Liver (tissue), 8 donors: ENCODE measurements at regions not wholly inside any gene's neighbourhood (a gene's known extent, or its start where the extent isn't known, plus 50 kb on each side); places are given as distances from the start of the nearest gene placed in this dataset.

ENCODE experiments used
- DNase-seq: peaks from one replicate; pipeline ENCODE4 v3.0.0-alpha.2; 2017; ENCODE audit warnings: low spot score
- H3K27ac ChIP-seq, 2 donors: one replicate each; pipeline ENCODE4 v1.7.0; 2013; ENCODE audit warnings: inconsistent platforms in 2 of 2, low read length in 2 of 2, control low read depth in 1 of 2, low read depth in 1 of 2, mild to moderate bottlenecking in 1 of 2
- H3K27me3 ChIP-seq, 4 donors: one replicate each; pipeline versions ENCODE4 v1.6.1 to v1.7.0; 2013; ENCODE audit warnings: low read length in 3 of 4, inconsistent platforms in 1 of 4, mild to moderate bottlenecking in 1 of 4, moderate library complexity in 1 of 4; ENCODE audit not compliant: control insufficient read depth in 4 of 4, insufficient read depth in 4 of 4
- H3K36me3 ChIP-seq, 4 donors: one replicate each; pipeline versions ENCODE4 v1.6.1 to v1.7.0; 2013; ENCODE audit warnings: low read length in 3 of 4, mild to moderate bottlenecking in 3 of 4, low read depth in 1 of 4, moderate library complexity in 1 of 4; ENCODE audit not compliant: control insufficient read depth in 4 of 4, insufficient read depth in 3 of 4
- H3K4me1 ChIP-seq, 4 donors: one replicate each; pipeline versions ENCODE4 v1.6.1 to v1.7.0; 2013; ENCODE audit warnings: low read length in 3 of 4, mild to moderate bottlenecking in 3 of 4, moderate library complexity in 1 of 4; ENCODE audit not compliant: control insufficient read depth in 4 of 4, insufficient read depth in 4 of 4
- H3K4me3 ChIP-seq, 3 donors: one replicate each; pipeline versions ENCODE4 v1.6.1 to v1.7.0; 2013; ENCODE audit warnings: low read length in 3 of 3, control low read depth in 1 of 3, low read depth in 1 of 3, mild to moderate bottlenecking in 1 of 3
- H3K9ac ChIP-seq, 2 donors: one replicate each; pipeline ENCODE4 v1.7.0; 2013; ENCODE audit warnings: low read length in 2 of 2, mild to moderate bottlenecking in 2 of 2, moderate library complexity in 2 of 2, control low read depth in 1 of 2, low read depth in 1 of 2
- H3K9me3 ChIP-seq, 4 donors: one replicate each; pipeline versions ENCODE4 v1.6.1 to v1.7.0; 2013; ENCODE audit warnings: low read length in 3 of 4; ENCODE audit not compliant: control insufficient read depth in 4 of 4
- EGR1 ChIP-seq, 2 donors: IDR thresholded peaks; 2 replicates each; pipeline ENCODE4 v1.6.1; 2016 to 2018; ENCODE audit warnings: antibody characterized with exemption in 2 of 2, low read depth in 2 of 2
- FOXA1 ChIP-seq: IDR thresholded peaks from 2 replicates; pipeline ENCODE4 v1.6.1; 2016; ENCODE audit warnings: antibody characterized with exemption
- GABPA ChIP-seq, 2 donors: IDR thresholded peaks in 1 of 2; conservative IDR thresholded peaks in 1 of 2; 2 replicates each; pipeline ENCODE4 v1.6.1; 2016; ENCODE audit warnings: antibody characterized with exemption in 2 of 2, mild to moderate bottlenecking in 1 of 2, moderate library complexity in 1 of 2
- HNF4A ChIP-seq, 2 donors: conservative IDR thresholded peaks; 2 replicates each; pipeline ENCODE4 v1.6.1; 2016; ENCODE audit warnings: antibody characterized with exemption in 2 of 2, mild to moderate bottlenecking in 2 of 2
- HNF4G ChIP-seq: IDR thresholded peaks from 2 replicates; pipeline ENCODE4 v1.6.1; 2016; ENCODE audit warnings: antibody characterized with exemption
- JUND ChIP-seq, 2 donors: IDR thresholded peaks; 2 replicates each; pipeline ENCODE4 v1.6.1; 2016; ENCODE audit warnings: antibody characterized with exemption in 2 of 2
- NR2F2 ChIP-seq: IDR thresholded peaks from 2 replicates; pipeline ENCODE4 v1.6.1; 2016; ENCODE audit warnings: antibody characterized with exemption
- RAD21 ChIP-seq, 2 donors: IDR thresholded peaks; 2 replicates each; pipeline ENCODE4 v1.6.1; 2016; ENCODE audit warnings: antibody characterized with exemption in 2 of 2, mild to moderate bottlenecking in 2 of 2
- TAF1 ChIP-seq: conservative IDR thresholded peaks from 2 replicates; pipeline ENCODE4 v1.6.1; 2016; ENCODE audit warnings: antibody characterized with exemption, mild to moderate bottlenecking
- YY1 ChIP-seq: IDR thresholded peaks from 2 replicates; pipeline ENCODE4 v1.6.1; 2016; ENCODE audit warnings: antibody characterized with exemption, mild to moderate bottlenecking
- WGBS: extraction: QIAGEN DNeasy Blood & Tissue Kit; methylation state at CpG from one replicate; pipeline ENCODE4 v1.1.7; 2013; 5-methylcytosine and 5-hydroxymethylcytosine counted together
- TF ChIP-seq, protein P1 (sequence below): IDR thresholded peaks from 2 replicates; pipeline ENCODE4 v1.6.1; 2016; ENCODE audit warnings: antibody characterized with exemption
- TF ChIP-seq, protein P2 (sequence below): IDR thresholded peaks from 2 replicates; pipeline ENCODE4 v1.6.1; 2016; ENCODE audit warnings: antibody characterized with exemption
- TF ChIP-seq, protein P3 (sequence below): fragments of 150-350 bp; IDR thresholded peaks from 2 replicates; pipeline ENCODE4 v1.5.1; 2017; ENCODE audit warnings: improper control_type of control experiment, low read depth, low read length; ENCODE audit not compliant: missing input control
- TF ChIP-seq, protein P4 (sequence below): IDR thresholded peaks from 2 replicates; pipeline ENCODE4 v1.6.1; 2016; ENCODE audit warnings: antibody characterized with exemption
- TF ChIP-seq, protein P5 (sequence below): IDR thresholded peaks from 2 replicates; pipeline ENCODE4 v1.6.1; 2016; ENCODE audit warnings: antibody characterized with exemption, mild to moderate bottlenecking
- donor health status: healthy.
- donor health status: healthy.
- donor health status: healthy.
- donor health status: healthy.
- donor health status: healthy.

DNA sequence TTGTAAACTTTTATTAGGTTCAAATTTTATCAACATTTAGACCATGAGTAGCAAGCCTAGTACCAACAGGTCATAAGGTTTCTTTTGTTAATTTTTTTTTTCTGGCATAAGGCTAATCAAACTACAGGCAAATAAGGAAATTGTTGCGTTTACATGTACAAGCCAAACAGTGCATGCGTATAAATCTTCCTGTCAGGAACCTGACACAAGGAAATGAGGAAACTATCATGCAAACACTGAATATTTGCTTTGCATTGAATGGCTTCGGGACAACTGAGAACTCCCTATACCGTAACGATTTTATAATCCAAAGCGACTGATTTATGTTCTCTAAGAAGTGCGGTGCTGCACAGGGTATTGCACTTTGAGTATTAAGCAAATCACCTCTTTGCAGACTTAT is 133.0 kb upstream of the TRPC4 start:
- DNase-seq, result no peak
- peaks cover 0 to 3% (median 0%) of the 10 kb centered on the region in 4 donors for H3K27me3 ChIP-seq
- H3K9ac ChIP-seq, result no peak overlapping the region
- 60% methylated on average over 7 of the region's 7 CpGs for WGBS
- no peaks in the 10 kb centered on the region for H3K4me1 ChIP-seq
- H3K9me3 ChIP-seq, result no peaks in the 10 kb centered on the region
- H3K4me3 ChIP-seq, result no peak overlapping the region
- no peak overlapping the region for H3K27ac ChIP-seq
- TF ChIP-seq HNF4A (conservative IDR thresholded peaks at IDR 0.05) (no peak), EGR1 (IDR thresholded peaks at IDR 0.05; ENCODE audit: low read depth in 2 of 2) (no peak), NR2F2 (no peak), FOXA1 (no peak), TAF1 (no peak), RAD21 (IDR thresholded peaks at IDR 0.05) (no peak), GABPA (IDR thresholded peaks at IDR 0.05 in 1 of 2, conservative IDR thresholded peaks at IDR 0.05 in 1 of 2) (no peak), JUND (IDR thresholded peaks at IDR 0.05) (no peak)
- TF ChIP-seq, protein P1, sequence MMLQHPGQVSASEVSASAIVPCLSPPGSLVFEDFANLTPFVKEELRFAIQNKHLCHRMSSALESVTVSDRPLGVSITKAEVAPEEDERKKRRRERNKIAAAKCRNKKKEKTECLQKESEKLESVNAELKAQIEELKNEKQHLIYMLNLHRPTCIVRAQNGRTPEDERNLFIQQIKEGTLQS, result no peak
- TF ChIP-seq, protein P2, sequence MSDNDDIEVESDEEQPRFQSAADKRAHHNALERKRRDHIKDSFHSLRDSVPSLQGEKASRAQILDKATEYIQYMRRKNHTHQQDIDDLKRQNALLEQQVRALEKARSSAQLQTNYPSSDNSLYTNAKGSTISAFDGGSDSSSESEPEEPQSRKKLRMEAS, result no peak
- TF ChIP-seq, protein P3, sequence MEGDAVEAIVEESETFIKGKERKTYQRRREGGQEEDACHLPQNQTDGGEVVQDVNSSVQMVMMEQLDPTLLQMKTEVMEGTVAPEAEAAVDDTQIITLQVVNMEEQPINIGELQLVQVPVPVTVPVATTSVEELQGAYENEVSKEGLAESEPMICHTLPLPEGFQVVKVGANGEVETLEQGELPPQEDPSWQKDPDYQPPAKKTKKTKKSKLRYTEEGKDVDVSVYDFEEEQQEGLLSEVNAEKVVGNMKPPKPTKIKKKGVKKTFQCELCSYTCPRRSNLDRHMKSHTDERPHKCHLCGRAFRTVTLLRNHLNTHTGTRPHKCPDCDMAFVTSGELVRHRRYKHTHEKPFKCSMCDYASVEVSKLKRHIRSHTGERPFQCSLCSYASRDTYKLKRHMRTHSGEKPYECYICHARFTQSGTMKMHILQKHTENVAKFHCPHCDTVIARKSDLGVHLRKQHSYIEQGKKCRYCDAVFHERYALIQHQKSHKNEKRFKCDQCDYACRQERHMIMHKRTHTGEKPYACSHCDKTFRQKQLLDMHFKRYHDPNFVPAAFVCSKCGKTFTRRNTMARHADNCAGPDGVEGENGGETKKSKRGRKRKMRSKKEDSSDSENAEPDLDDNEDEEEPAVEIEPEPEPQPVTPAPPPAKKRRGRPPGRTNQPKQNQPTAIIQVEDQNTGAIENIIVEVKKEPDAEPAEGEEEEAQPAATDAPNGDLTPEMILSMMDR, result no peak
- H3K36me3 ChIP-seq, result no peaks in the 10 kb centered on the region

DNA sequence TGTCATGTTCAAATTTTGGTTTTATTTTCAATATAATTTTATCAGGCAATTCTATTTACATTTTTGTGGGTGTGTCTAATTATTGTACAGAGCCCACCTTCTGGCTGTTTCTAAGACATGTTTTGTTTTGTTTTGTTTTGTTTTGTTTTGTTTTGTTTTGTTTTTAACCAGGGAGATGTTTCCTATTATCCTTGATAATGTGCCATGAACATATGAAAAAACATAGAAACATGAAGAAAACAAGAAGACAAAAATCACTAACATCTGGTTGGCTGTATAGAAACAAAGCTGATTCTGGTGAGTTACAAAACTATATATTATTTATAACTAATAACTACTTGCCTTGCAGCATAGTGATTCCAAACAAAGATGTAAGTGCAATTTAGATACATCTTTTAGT is 128.1 kb upstream of the TRPC4 start:
- H3K27ac ChIP-seq, result no peak overlapping the region
- TF ChIP-seq RAD21 (IDR thresholded peaks at IDR 0.05) (no peak), TAF1 (no peak), HNF4G (no peak), GABPA (IDR thresholded peaks at IDR 0.05 in 1 of 2, conservative IDR thresholded peaks at IDR 0.05 in 1 of 2) (no peak), YY1 (no peak)
- TF ChIP-seq, protein P4, sequence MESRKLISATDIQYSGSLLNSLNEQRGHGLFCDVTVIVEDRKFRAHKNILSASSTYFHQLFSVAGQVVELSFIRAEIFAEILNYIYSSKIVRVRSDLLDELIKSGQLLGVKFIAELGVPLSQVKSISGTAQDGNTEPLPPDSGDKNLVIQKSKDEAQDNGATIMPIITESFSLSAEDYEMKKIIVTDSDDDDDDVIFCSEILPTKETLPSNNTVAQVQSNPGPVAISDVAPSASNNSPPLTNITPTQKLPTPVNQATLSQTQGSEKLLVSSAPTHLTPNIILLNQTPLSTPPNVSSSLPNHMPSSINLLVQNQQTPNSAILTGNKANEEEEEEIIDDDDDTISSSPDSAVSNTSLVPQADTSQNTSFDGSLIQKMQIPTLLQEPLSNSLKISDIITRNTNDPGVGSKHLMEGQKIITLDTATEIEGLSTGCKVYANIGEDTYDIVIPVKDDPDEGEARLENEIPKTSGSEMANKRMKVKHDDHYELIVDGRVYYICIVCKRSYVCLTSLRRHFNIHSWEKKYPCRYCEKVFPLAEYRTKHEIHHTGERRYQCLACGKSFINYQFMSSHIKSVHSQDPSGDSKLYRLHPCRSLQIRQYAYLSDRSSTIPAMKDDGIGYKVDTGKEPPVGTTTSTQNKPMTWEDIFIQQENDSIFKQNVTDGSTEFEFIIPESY, result no peak
- TF ChIP-seq, protein P5, sequence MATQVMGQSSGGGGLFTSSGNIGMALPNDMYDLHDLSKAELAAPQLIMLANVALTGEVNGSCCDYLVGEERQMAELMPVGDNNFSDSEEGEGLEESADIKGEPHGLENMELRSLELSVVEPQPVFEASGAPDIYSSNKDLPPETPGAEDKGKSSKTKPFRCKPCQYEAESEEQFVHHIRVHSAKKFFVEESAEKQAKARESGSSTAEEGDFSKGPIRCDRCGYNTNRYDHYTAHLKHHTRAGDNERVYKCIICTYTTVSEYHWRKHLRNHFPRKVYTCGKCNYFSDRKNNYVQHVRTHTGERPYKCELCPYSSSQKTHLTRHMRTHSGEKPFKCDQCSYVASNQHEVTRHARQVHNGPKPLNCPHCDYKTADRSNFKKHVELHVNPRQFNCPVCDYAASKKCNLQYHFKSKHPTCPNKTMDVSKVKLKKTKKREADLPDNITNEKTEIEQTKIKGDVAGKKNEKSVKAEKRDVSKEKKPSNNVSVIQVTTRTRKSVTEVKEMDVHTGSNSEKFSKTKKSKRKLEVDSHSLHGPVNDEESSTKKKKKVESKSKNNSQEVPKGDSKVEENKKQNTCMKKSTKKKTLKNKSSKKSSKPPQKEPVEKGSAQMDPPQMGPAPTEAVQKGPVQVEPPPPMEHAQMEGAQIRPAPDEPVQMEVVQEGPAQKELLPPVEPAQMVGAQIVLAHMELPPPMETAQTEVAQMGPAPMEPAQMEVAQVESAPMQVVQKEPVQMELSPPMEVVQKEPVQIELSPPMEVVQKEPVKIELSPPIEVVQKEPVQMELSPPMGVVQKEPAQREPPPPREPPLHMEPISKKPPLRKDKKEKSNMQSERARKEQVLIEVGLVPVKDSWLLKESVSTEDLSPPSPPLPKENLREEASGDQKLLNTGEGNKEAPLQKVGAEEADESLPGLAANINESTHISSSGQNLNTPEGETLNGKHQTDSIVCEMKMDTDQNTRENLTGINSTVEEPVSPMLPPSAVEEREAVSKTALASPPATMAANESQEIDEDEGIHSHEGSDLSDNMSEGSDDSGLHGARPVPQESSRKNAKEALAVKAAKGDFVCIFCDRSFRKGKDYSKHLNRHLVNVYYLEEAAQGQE, result no peak
- TF ChIP-seq, protein P1, result no peak
- TF ChIP-seq, protein P2, result no peak
- no peak for DNase-seq
- no peaks in the 10 kb centered on the region for H3K36me3 ChIP-seq
- H3K4me1 ChIP-seq, result no peaks in the 10 kb centered on the region
- H3K4me3 ChIP-seq, result no peak overlapping the region
- no peaks in the 10 kb centered on the region for H3K9me3 ChIP-seq
- peaks cover 0 to 2% (median 0%) of the 10 kb centered on the region in 4 donors for H3K27me3 ChIP-seq
- H3K9ac ChIP-seq, result no peak overlapping the region
